ENCODE measurements at regions not wholly inside any gene's neighbourhood (a gene's known extent, or its start where the extent isn't known, plus 50 kb on each side); places are given as distances from the start of the nearest gene placed in this dataset.

DNA sequence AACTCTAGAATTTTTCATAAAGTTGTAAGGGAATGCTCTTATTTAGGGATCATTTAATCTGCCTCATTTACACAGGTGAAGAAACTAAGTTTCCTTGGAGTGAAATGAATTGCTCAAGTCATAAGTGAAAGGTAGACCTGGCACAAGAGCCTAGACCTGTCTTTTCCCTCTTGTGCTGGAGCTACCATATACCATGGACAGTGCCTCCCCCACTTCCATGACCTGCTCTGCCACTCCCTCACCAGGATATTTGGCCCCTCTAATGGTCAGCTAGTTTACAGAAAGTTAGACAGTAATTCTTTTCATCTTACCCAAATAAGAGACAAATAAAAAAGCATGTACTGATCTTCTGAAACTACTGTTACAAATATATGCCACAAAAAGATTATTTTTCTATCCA is 105.5 kb upstream of the ACO1 start:
- Histone ChIP-seq H3K27me3 (no peaks in the 10 kb centered on the region), H3K9me3 (no peaks in the 10 kb centered on the region), H3K27ac (no peak overlapping the region), H3K4me3 (no peak overlapping the region), H3K36me3 (no peaks in the 10 kb centered on the region), H3K4me1 (peaks cover 0 to 8% (median 0%) of the 10 kb centered on the region in 4 donors)
- intact Hi-C loops (cut with DNase I): no loop called here
- no peak for DNase-seq
- TF ChIP-seq POLR2A (IDR thresholded peaks at IDR 0.05): no peak
- TF ChIP-seq POLR2AphosphoS5 (IDR thresholded peaks at IDR 0.05): no peak
- TF ChIP-seq, protein P1, sequence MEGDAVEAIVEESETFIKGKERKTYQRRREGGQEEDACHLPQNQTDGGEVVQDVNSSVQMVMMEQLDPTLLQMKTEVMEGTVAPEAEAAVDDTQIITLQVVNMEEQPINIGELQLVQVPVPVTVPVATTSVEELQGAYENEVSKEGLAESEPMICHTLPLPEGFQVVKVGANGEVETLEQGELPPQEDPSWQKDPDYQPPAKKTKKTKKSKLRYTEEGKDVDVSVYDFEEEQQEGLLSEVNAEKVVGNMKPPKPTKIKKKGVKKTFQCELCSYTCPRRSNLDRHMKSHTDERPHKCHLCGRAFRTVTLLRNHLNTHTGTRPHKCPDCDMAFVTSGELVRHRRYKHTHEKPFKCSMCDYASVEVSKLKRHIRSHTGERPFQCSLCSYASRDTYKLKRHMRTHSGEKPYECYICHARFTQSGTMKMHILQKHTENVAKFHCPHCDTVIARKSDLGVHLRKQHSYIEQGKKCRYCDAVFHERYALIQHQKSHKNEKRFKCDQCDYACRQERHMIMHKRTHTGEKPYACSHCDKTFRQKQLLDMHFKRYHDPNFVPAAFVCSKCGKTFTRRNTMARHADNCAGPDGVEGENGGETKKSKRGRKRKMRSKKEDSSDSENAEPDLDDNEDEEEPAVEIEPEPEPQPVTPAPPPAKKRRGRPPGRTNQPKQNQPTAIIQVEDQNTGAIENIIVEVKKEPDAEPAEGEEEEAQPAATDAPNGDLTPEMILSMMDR (IDR thresholded peaks at IDR 0.05): no peak
- no peak for TF ChIP-seq EP300 (IDR thresholded peaks at IDR 0.05)

GRCh38 chr9:32289756-32290155 is 94.7 kb upstream of the ACO1 start:
- H3K4me1 ChIP-seq: peaks cover 0 to 40% (median 32%) of the 10 kb centered on the region in 4 donors
- DNase-seq: no peak
- H3K4me3 ChIP-seq: no peak overlapping the region
- H3K36me3 ChIP-seq: no peaks in the 10 kb centered on the region
- intact Hi-C loops (cut with DNase I): no loop called here
- WGBS, 2 donors: 89 to 91% methylated on average over 3 of the region's 3 CpGs
- TF ChIP-seq EP300 (IDR thresholded peaks at IDR 0.05) (no peak), POLR2AphosphoS5 (IDR thresholded peaks at IDR 0.05) (no peak), POLR2A (IDR thresholded peaks at IDR 0.05) (no peak)
- TF ChIP-seq, protein P1 (IDR thresholded peaks at IDR 0.05): no peak
- no peaks in the 10 kb centered on the region for H3K9me3 ChIP-seq
- H3K27me3 ChIP-seq: no peaks in the 10 kb centered on the region
- H3K27ac ChIP-seq: no peak overlapping the region

GRCh38 chr9:32291370-32291769 is 93.1 kb upstream of the ACO1 start:
- Histone ChIP-seq H3K9me3 (no peaks in the 10 kb centered on the region), H3K27ac (no peak overlapping the region), H3K4me1 (peaks cover 0 to 56% (median 43%) of the 10 kb centered on the region in 4 donors), H3K27me3 (no peaks in the 10 kb centered on the region), H3K4me3 (no peak overlapping the region), H3K36me3 (no peaks in the 10 kb centered on the region)
- WGBS, 2 donors: 80% methylated on average over 3 of the region's 3 CpGs
- no peak for DNase-seq
- intact Hi-C loops (cut with DNase I): no loop called here
- TF ChIP-seq POLR2A (IDR thresholded peaks at IDR 0.05) (no peak), POLR2AphosphoS5 (IDR thresholded peaks at IDR 0.05) (no peak), EP300 (IDR thresholded peaks at IDR 0.05) (no peak)
- TF ChIP-seq, protein P1 (IDR thresholded peaks at IDR 0.05): no peak

DNA sequence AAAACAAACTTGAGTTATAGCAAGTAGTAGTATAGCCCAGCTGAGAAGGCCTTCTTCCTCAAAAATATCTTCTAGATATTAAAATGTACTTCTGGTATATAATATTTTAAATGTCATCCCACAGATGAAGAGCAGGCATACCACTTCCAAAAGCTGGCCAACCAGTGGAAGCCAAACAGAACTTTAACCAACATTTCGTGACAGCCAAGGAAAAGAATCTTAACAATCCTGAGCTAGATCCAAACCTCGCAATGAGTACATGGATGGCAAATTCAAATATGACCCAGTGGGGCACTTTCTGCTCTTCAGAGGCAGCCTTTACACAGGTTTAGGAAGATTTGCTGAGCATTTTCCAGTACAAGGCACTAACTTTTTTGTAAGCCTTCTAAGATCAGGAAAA is 91.8 kb upstream of the ACO1 start:
- TF ChIP-seq, protein P1 (IDR thresholded peaks at IDR 0.05): no peak
- TF ChIP-seq POLR2AphosphoS5 (IDR thresholded peaks at IDR 0.05): peak in 2 of 4 donors; percentile 22 to 33
- peaks cover 0 to 61% (median 46%) of the 10 kb centered on the region in 4 donors for H3K4me1 ChIP-seq
- no peaks in the 10 kb centered on the region for H3K9me3 ChIP-seq
- peak overlapping the region in 2 of 4 donors; percentile 26 to 47 for H3K27ac ChIP-seq
- DNase-seq: no peak
- no peaks in the 10 kb centered on the region for H3K27me3 ChIP-seq
- intact Hi-C loops (cut with DNase I): no loop called here
- 75 to 81% methylated on average over 2 of the region's 2 CpGs for WGBS, 2 donors
- no peak overlapping the region for H3K4me3 ChIP-seq
- no peaks in the 10 kb centered on the region for H3K36me3 ChIP-seq

- Histone ChIP-seq H3K36me3 (no peaks in the 10 kb centered on the region), H3K4me3 (no peak overlapping the region), H3K27me3 (no peaks in the 10 kb centered on the region), H3K27ac (peak overlapping the region in 2 of 4 donors; percentile 26 to 47), H3K9me3 (no peaks in the 10 kb centered on the region), H3K4me1 (peaks cover 0 to 61% (median 46%) of the 10 kb centered on the region in 4 donors)
- 43 to 66% methylated on average over 1 of the region's 1 CpG for WGBS, 2 donors
- TF ChIP-seq POLR2A (IDR thresholded peaks at IDR 0.05) (no peak), POLR2AphosphoS5 (IDR thresholded peaks at IDR 0.05) (no peak), EP300 (IDR thresholded peaks at IDR 0.05) (no peak)
- TF ChIP-seq, protein P1 (IDR thresholded peaks at IDR 0.05): no peak
- DNase-seq: no peak
- intact Hi-C loops (cut with DNase I): no loop called here
Measured at GRCh38 chr9:32293091-32293490, 91.4 kb upstream of the ACO1 start.

Measured in sigmoid colon (tissue), 6 donors.